Heart right ventricle (tissue), 16 donors: ENCODE measurements at regions not wholly inside any gene's neighbourhood (a gene's known extent, or its start where the extent isn't known, plus 50 kb on each side); places are given as distances from the start of the nearest gene placed in this dataset.

Experiments
- ATAC-seq, 8 donors: fragments of 200-7000 bp; cut with Tn5 transposase; one replicate each; pipeline ENCODE4 v1.9.1; 2020; ENCODE audit warnings: mild to moderate bottlenecking in 8 of 8, moderate library complexity in 8 of 8, moderate number of reproducible peaks in 1 of 8
- DNase-seq, 2 donors: peaks; one replicate each; pipeline ENCODE4 v3.0.0-alpha.2; 2020
- H3K27ac ChIP-seq, 10 donors: fragments of 200-600 bp; sonication (generic) in 2 of 10; one replicate each; pipeline versions ENCODE4 v1.5.0 to v1.8.0; 2020 to 2022; ENCODE audit warnings: mild to moderate bottlenecking in 3 of 10
- H3K27me3 ChIP-seq, 7 donors: fragments of 200-600 bp; one replicate each; pipeline ENCODE4 v1.8.0; 2021 to 2022; ENCODE audit warnings: mild to moderate bottlenecking in 2 of 7
- H3K36me3 ChIP-seq, 9 donors: fragments of 200-600 bp; sonication (generic) in 1 of 9; one replicate each; pipeline versions ENCODE4 v1.5.0 to v1.8.0; 2020 to 2022; ENCODE audit warnings: mild to moderate bottlenecking in 2 of 9
- H3K4me1 ChIP-seq, 9 donors: fragments of 200-600 bp; sonication (generic) in 1 of 9; one replicate each; pipeline versions ENCODE4 v1.5.0 to v1.8.0; 2020 to 2022; ENCODE audit warnings: mild to moderate bottlenecking in 4 of 9
- H3K4me3 ChIP-seq, 10 donors: fragments of 200-600 bp; sonication (generic) in 2 of 10; one replicate each; pipeline versions ENCODE4 v1.5.0 to v1.8.0; 2020 to 2022; ENCODE audit warnings: mild to moderate bottlenecking in 7 of 10, moderate library complexity in 2 of 10
- H3K9me3 ChIP-seq, 11 donors: fragments of 200-600 bp in 10 of 11; sonication (generic) in 2 of 11; one replicate each; pipeline versions ENCODE4 v1.5.0 to v1.8.0; 2013 to 2022; ENCODE audit warnings: mild to moderate bottlenecking in 2 of 11, control low read depth in 1 of 11, moderate library complexity in 1 of 11
- WGBS, 2 donors: extraction: QIAGEN DNeasy Blood & Tissue Kit; methylation state at CpG; one replicate each; pipeline ENCODE4 v1.1.7; 2013; ENCODE audit warnings: inconsistent platforms in 1 of 2; 5-methylcytosine and 5-hydroxymethylcytosine counted together
- intact Hi-C, 10 donors: fragments of 100-400 bp; cut with DNase I; formaldehyde crosslinking; loops; one replicate each; pipeline versions ENCODE4 v1.11.1 to v1.14.2; 2022
- TF ChIP-seq, protein P1 (sequence below), 9 donors: fragments of 200-600 bp; sonication (generic) in 2 of 9; IDR thresholded peaks; one replicate each; pipeline versions ENCODE4 v1.5.0 to v1.8.0; 2021 to 2022; ENCODE audit warnings: antibody characterized with exemption in 9 of 9, mild to moderate bottlenecking in 5 of 9, moderate library complexity in 1 of 9
- donor health status: Arrhythmogenic right ventricular cardiomyopathy.
- donor health status: ischemic (EF 13 %, LVEDD 7.1; RV severe dilation, severe dysfunction).
- donor health status: healthy with polysubstance abuse.
- donor health status: DM: no; HTN: yes; CAD: no.
- donor health status: DM: no; HTN: no; CAD: no.
- donor health status: ischemic (EF 25% LVEDD 6.9; RV normal size, moderate dysfunction).
- donor health status: ischemic (EF 25% LVEDD 5.7; RV mildly dilated, moderate dysfunction).
- donor health status: healthy.
- donor health status: DM: yes; HTN: yes; CAD: no.
- donor health status: Ischemic cardiomyopathy.
- donor health status: ischemic (EF 35%, LVEDD 5.7; RV mildly dilated, moderate dysfunction).
- donor health status: nonischemic (EF 11% LVEDD 7.7; RV severe dilation, severe dysfunction).
- donor health status: DM: yes; HTN: yes; CAD: no.
- donor health status: PGD.
- donor health status: ischemic (EF 29% LVEDD 5.4; RV normal size, mild dysfunction).
- donor health status: nonischemic (EF 23%, LVEDD 6.1; RV moderate dilation, normal function).

DNA sequence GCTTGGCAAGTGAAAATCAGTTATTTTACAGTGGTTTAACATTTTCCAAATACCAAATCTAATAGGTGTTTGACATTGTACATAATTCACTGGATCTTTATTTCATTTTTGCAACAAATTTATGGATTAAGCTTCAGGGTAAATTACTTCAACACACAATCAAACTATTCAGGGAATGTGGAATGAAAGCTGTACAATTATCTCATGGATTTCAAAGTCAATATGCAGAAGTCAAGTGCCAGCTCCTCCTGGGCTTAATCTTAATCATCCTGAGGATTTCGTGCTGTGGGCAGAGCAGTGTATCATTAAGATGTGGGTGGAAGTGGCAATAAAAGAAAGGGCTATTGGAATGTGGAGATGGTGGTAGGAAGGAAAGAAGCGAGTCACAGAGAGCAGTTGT lies 548.8 kb downstream of the COL12A1 start:
- TF ChIP-seq, protein P1, sequence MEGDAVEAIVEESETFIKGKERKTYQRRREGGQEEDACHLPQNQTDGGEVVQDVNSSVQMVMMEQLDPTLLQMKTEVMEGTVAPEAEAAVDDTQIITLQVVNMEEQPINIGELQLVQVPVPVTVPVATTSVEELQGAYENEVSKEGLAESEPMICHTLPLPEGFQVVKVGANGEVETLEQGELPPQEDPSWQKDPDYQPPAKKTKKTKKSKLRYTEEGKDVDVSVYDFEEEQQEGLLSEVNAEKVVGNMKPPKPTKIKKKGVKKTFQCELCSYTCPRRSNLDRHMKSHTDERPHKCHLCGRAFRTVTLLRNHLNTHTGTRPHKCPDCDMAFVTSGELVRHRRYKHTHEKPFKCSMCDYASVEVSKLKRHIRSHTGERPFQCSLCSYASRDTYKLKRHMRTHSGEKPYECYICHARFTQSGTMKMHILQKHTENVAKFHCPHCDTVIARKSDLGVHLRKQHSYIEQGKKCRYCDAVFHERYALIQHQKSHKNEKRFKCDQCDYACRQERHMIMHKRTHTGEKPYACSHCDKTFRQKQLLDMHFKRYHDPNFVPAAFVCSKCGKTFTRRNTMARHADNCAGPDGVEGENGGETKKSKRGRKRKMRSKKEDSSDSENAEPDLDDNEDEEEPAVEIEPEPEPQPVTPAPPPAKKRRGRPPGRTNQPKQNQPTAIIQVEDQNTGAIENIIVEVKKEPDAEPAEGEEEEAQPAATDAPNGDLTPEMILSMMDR (IDR thresholded peaks at IDR 0.05) = no peak
- H3K4me3 ChIP-seq = no peak overlapping the region
- no peaks in the 10 kb centered on the region for H3K36me3 ChIP-seq
- no peak overlapping the region for H3K27ac ChIP-seq
- no peaks in the 10 kb centered on the region for H3K4me1 ChIP-seq
- H3K9me3 ChIP-seq = peaks cover 0 to 6% (median 0%) of the 10 kb centered on the region in 11 donors
- 69 to 73% methylated on average over 2 of the region's 2 CpGs for WGBS, 2 donors
- no peaks in the 10 kb centered on the region for H3K27me3 ChIP-seq
- ATAC-seq = no peak
- no peak for DNase-seq
- intact Hi-C loops = no loop called here

DNA sequence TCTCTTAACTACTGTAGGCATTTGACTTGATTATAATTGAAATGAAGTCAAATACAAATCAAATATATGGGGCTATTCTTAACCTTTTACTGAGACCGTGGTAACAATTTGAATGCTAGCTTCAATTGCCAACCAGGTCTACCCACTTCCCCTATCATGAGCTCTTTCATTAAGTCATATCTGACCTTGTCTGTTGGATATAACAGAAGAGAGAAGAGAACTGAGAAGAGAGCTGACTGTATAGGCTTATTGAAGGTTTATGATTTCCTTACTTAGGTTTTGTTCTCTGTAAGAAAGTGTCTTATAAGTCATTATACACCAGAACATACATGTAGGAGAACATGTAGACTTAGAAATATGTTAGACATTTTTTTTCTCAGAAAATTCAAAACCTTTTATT lies 549.4 kb downstream of the COL12A1 start:
- no peak for DNase-seq
- Histone ChIP-seq H3K4me3 (no peak overlapping the region), H3K36me3 (no peaks in the 10 kb centered on the region), H3K4me1 (no peaks in the 10 kb centered on the region), H3K27me3 (no peaks in the 10 kb centered on the region), H3K9me3 (peaks cover 0 to 6% (median 0%) of the 10 kb centered on the region in 11 donors), H3K27ac (no peak overlapping the region)
- intact Hi-C loops = no loop called here
- WGBS, 2 donors = 84 to 86% methylated on average over 1 of the region's 1 CpG
- no peak for ATAC-seq
- TF ChIP-seq, protein P1 (IDR thresholded peaks at IDR 0.05) = no peak

DNA sequence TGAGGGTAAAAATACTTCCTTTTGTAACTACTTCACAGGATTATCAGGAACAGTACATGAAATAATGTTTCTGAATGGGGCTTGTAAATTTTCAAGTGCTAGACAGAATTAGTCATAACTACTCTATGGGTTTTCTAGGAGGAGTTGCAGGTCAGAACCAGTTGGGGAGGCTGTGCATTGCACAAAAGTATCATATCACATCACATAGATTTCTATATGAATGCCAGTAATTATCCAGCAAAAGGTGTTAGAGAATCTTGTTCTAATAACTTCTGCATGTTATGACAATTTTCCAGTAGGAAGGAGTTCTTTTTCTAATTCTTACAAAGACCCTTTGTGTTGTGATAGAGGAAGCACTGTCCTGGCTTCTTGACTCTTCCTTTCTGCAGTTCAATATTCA lies 551.6 kb downstream of the COL12A1 start:
- no peak for DNase-seq
- TF ChIP-seq, protein P1 (IDR thresholded peaks at IDR 0.05) = no peak
- no peaks in the 10 kb centered on the region for H3K36me3 ChIP-seq
- no peaks in the 10 kb centered on the region for H3K27me3 ChIP-seq
- no peak overlapping the region for H3K27ac ChIP-seq
- no peaks in the 10 kb centered on the region for H3K4me1 ChIP-seq
- no peak overlapping the region for H3K4me3 ChIP-seq
- peaks cover 0 to 1% (median 0%) of the 10 kb centered on the region in 11 donors for H3K9me3 ChIP-seq
- no peak for ATAC-seq
- intact Hi-C loops = no loop called here

DNA sequence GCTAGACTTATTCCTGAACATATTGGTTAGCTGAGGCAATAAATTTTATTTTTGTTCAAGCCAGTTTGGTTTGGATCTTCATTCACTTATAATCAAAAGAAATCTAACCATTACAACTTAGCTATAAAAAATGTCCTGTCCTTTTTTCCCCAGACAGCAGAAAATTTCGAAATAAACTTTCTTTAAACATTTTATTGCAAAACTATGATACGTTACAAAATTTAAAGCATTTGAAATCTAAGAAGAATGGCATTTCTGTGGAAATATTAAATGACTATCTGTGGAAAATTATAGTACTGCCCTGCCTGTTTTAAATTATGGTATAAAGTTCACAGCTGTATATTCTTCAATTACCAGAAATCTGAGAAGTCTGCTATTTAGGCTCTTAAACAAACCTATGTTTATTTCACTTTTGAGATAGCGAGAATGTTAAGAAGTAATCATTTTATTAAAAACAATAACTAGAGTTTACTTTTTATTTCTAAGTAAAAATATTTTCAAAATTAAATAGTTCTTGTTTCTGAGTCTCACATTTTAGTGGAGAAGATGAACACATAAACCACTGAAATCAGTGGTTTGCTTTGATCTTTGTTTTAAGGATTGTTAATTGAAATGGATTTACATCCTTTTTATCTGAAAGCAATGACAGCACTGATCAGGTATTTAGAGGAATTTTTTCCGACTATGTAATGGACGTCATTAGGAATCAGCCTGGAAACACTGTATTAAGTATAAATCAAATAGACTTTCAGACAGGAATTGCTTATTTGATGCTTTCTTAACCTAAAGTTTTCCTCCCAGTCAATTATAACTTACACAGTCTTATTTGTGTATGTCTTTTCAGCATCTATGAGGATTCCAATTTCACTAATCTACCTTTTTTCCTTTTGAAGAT lies 553.7 kb downstream of the COL12A1 start:
- 79% methylated on average over 5 of the region's 5 CpGs for WGBS, 2 donors
- H3K27ac ChIP-seq = no peak overlapping the region
- TF ChIP-seq, protein P1 (IDR thresholded peaks at IDR 0.05) = no peak
- H3K9me3 ChIP-seq = peaks cover 0 to 15% (median 2%) of the 10 kb centered on the region in 11 donors
- intact Hi-C loops = no loop called here
- H3K4me3 ChIP-seq = no peak overlapping the region
- ATAC-seq = no peak
- no peaks in the 10 kb centered on the region for H3K27me3 ChIP-seq
- no peaks in the 10 kb centered on the region for H3K36me3 ChIP-seq
- DNase-seq = no peak
- H3K4me1 ChIP-seq = no peaks in the 10 kb centered on the region
